Upper lobe of left lung (tissue), 4 donors: ENCODE measurements at regions not wholly inside any gene's neighbourhood (a gene's known extent, or its start where the extent isn't known, plus 50 kb on each side); places are given as distances from the start of the nearest gene placed in this dataset.

ENCODE experiments used
- CTCF ChIP-seq, 6 experiments: fragments of 450-650 bp in 4 of 6; fragments of 200-600 bp in 2 of 6; sonication (generic) in 2 of 6; IDR thresholded peaks; one replicate each; pipeline ENCODE4 v1.5.1; 2016 to 2019; ENCODE audit warnings: antibody characterized with exemption in 6 of 6
- POLR2AphosphoS5 ChIP-seq, 2 donors: sonication (generic); formaldehyde crosslinking; IDR thresholded peaks; one replicate each; pipeline ENCODE4 v1.5.1; 2017; ENCODE audit warnings: antibody characterized with exemption in 2 of 2

GRCh38 chr12:41122894-41123293 is 65.2 kb upstream of the PDZRN4 start:
- no peak for TF ChIP-seq CTCF (IDR thresholded peaks at IDR 0.05)
- TF ChIP-seq POLR2AphosphoS5 (IDR thresholded peaks at IDR 0.05): no peak
